Progenitor cell of endocrine pancreas (in vitro differentiated cells): ENCODE measurements at regions not wholly inside any gene's neighbourhood (a gene's known extent, or its start where the extent isn't known, plus 50 kb on each side); places are given as distances from the start of the nearest gene placed in this dataset.

Source experiments
- DNase-seq: peaks from one replicate; pipeline ENCODE4 v3.0.0; 2021; ENCODE audit warnings: low spot score; ENCODE audit not compliant: unreplicated experiment
- H3K27ac Mint-ChIP-seq: 2 replicates; pipeline ENCODE4 v1.8.0; 2021; ENCODE audit warnings: mild to moderate bottlenecking, moderate library complexity, mixed read lengths
- H3K27me3 Mint-ChIP-seq: 2 replicates; pipeline ENCODE4 v1.8.0; 2021; ENCODE audit warnings: mixed read lengths
- H3K36me3 Mint-ChIP-seq: 2 replicates; pipeline ENCODE4 v1.8.0; 2022; ENCODE audit warnings: mixed read lengths; ENCODE audit not compliant: insufficient read depth
- H3K4me1 Mint-ChIP-seq: 2 replicates; pipeline ENCODE4 v1.8.0; 2021; ENCODE audit warnings: low read depth, mixed read lengths
- H3K4me3 Mint-ChIP-seq: 2 replicates; pipeline ENCODE4 v1.8.0; 2021; ENCODE audit warnings: low read depth, mild to moderate bottlenecking, moderate library complexity, mixed read lengths
- H3K9me3 Mint-ChIP-seq: 2 replicates; pipeline ENCODE4 v1.8.0; 2021; ENCODE audit warnings: low read depth, mixed read lengths
- CTCF ChIP-seq: fragments of 200-600 bp; sonication (generic); IDR thresholded peaks from one replicate; pipeline ENCODE4 v1.5.0; 2021; ENCODE audit warnings: antibody characterized with exemption, mild to moderate bottlenecking; ENCODE audit not compliant: unreplicated experiment

GRCh38 chr5:42015681-42016080, 90.6 kb downstream of the FBXO4 start:
- H3K9me3 Mint-ChIP-seq: no peaks in the 10 kb centered on the region
- TF ChIP-seq CTCF: no peak
- no peak overlapping the region for H3K4me3 Mint-ChIP-seq
- H3K36me3 Mint-ChIP-seq: no peaks in the 10 kb centered on the region
- H3K27ac Mint-ChIP-seq: no peak overlapping the region
- no peaks in the 10 kb centered on the region for H3K4me1 Mint-ChIP-seq
- H3K27me3 Mint-ChIP-seq: peaks cover 9% of the 10 kb centered on the region
- no peak for DNase-seq

GRCh38 chr5:42020788-42021530, 95.9 kb downstream of the FBXO4 start:
- Mint-ChIP-seq H3K27ac (no peak overlapping the region), H3K36me3 (peaks cover 1% of the 10 kb centered on the region), H3K4me3 (no peak overlapping the region), H3K27me3 (peaks cover 13% of the 10 kb centered on the region), H3K4me1 (no peaks in the 10 kb centered on the region), H3K9me3 (peaks cover 11% of the 10 kb centered on the region)
- no peak for DNase-seq
- TF ChIP-seq CTCF: no peak

- Mint-ChIP-seq H3K27me3 (peaks cover 13% of the 10 kb centered on the region), H3K27ac (no peak overlapping the region), H3K4me3 (no peak overlapping the region), H3K4me1 (no peaks in the 10 kb centered on the region), H3K9me3 (peaks cover 18% of the 10 kb centered on the region), H3K36me3 (peaks cover 1% of the 10 kb centered on the region)
- no peak for DNase-seq
- TF ChIP-seq CTCF: no peak
Observed at GRCh38 chr5:42021923-42022322, 96.8 kb downstream of the FBXO4 start.

GRCh38 chr5:42022383-42022972, 97.4 kb downstream of the FBXO4 start:
- DNase-seq: no peak
- peaks cover 1% of the 10 kb centered on the region for H3K36me3 Mint-ChIP-seq
- no peak for TF ChIP-seq CTCF
- no peak overlapping the region for H3K27ac Mint-ChIP-seq
- no peak overlapping the region for H3K4me3 Mint-ChIP-seq
- no peaks in the 10 kb centered on the region for H3K4me1 Mint-ChIP-seq
- peaks cover 13% of the 10 kb centered on the region for H3K27me3 Mint-ChIP-seq
- H3K9me3 Mint-ChIP-seq: peaks cover 23% of the 10 kb centered on the region

GRCh38 chr5:42026446-42026845, 101.4 kb downstream of the FBXO4 start:
- TF ChIP-seq CTCF: no peak
- no peak for DNase-seq
- peaks cover 5% of the 10 kb centered on the region for H3K27me3 Mint-ChIP-seq

More at GRCh38 chr5:42026446-42026845, 101.4 kb downstream of the FBXO4 start:
- Mint-ChIP-seq H3K4me1 (no peaks in the 10 kb centered on the region), H3K27ac (no peak overlapping the region), H3K4me3 (no peak overlapping the region), H3K9me3 (peaks cover 35% of the 10 kb centered on the region), H3K36me3 (peaks cover 1% of the 10 kb centered on the region)
